ENCODE measurements at regions not wholly inside any gene's neighbourhood (a gene's known extent, or its start where the extent isn't known, plus 50 kb on each side); places are given as distances from the start of the nearest gene placed in this dataset.

GRCh38 chr4:125400756-125401155, 86.0 kb downstream of the FAT4 start:
- Histone ChIP-seq H3K79me2 (ENCODE audit: insufficient read depth, low read length) (no peaks in the 10 kb centered on the region), H3K27ac (ENCODE audit: low read length) (no peak overlapping the region), H3K9me3 (ENCODE audit: insufficient read depth, low read length, severe bottlenecking) (no peaks in the 10 kb centered on the region), H3K4me3 (ENCODE audit: low read depth in 1 of 2, low read length in 2 of 2) (no peak overlapping the region), H2AFZ (ENCODE audit: low read depth, low read length) (no peak overlapping the region), H3K36me3 (ENCODE audit: insufficient read depth, low read length) (no peaks in the 10 kb centered on the region), H4K20me1 (ENCODE audit: insufficient read depth, low read length) (no peaks in the 10 kb centered on the region), H3K9ac (ENCODE audit: low read depth, low read length) (no peak overlapping the region), H3K4me1 (ENCODE audit: insufficient read depth, low read length) (no peaks in the 10 kb centered on the region), H3K4me2 (ENCODE audit: insufficient read depth, low read length) (no peak overlapping the region), H3K27me3 (ENCODE audit: insufficient read depth, low read length, poor library complexity) (no peaks in the 10 kb centered on the region)
- no peak for ATAC-seq (ENCODE audit: insufficient read depth, low read depth)
- TF ChIP-seq CTCF (IDR thresholded peaks at IDR 0.05; ENCODE audit: borderline replicate concordance, extremely low read depth, low read length, poor library complexity, severe bottlenecking) (no peak), EZH2 (IDR thresholded peaks at IDR 0.05; ENCODE audit: borderline replicate concordance, low read depth, low read length, severe bottlenecking) (no peak)
- DNase-seq = no peak

DNA sequence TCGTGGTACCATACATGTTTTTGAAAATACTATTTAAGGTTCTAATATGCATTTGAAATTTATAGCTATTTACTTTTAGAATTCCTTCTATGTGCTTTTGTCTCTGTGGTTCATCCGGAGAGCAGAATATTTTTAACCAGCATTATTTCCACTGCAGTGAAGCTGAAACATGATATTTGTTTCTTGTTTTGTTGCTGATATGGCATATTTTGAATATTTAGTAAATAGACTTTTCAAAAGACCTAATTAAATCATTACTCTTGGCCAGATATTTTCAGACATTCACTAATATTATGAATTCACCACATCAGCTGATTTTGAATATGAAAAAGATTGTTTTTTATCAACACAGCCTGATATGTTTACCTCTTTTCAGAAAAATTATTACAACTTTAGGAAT, 87.0 kb downstream of the FAT4 start:
- no peaks in the 10 kb centered on the region for H4K20me1 ChIP-seq (ENCODE audit: insufficient read depth, low read length)
- H3K9me3 ChIP-seq (ENCODE audit: insufficient read depth, low read length, severe bottlenecking) = no peaks in the 10 kb centered on the region
- no peaks in the 10 kb centered on the region for H3K27me3 ChIP-seq (ENCODE audit: insufficient read depth, low read length, poor library complexity)
- H3K4me1 ChIP-seq (ENCODE audit: insufficient read depth, low read length) = no peaks in the 10 kb centered on the region
- H3K36me3 ChIP-seq (ENCODE audit: insufficient read depth, low read length) = no peaks in the 10 kb centered on the region
- no peak for ATAC-seq (ENCODE audit: insufficient read depth, low read depth)
- H3K4me2 ChIP-seq (ENCODE audit: insufficient read depth, low read length) = no peak overlapping the region
- TF ChIP-seq EZH2 (IDR thresholded peaks at IDR 0.05; ENCODE audit: borderline replicate concordance, low read depth, low read length, severe bottlenecking) (no peak), CTCF (IDR thresholded peaks at IDR 0.05; ENCODE audit: borderline replicate concordance, extremely low read depth, low read length, poor library complexity, severe bottlenecking) (no peak)
- H3K79me2 ChIP-seq (ENCODE audit: insufficient read depth, low read length) = no peaks in the 10 kb centered on the region
- H3K4me3 ChIP-seq (ENCODE audit: low read depth in 1 of 2, low read length in 2 of 2) = no peak overlapping the region
- DNase-seq = no peak
- H3K9ac ChIP-seq (ENCODE audit: low read depth, low read length) = no peak overlapping the region
- H2AFZ ChIP-seq (ENCODE audit: low read depth, low read length) = no peak overlapping the region
- no peak overlapping the region for H3K27ac ChIP-seq (ENCODE audit: low read length)

DNA sequence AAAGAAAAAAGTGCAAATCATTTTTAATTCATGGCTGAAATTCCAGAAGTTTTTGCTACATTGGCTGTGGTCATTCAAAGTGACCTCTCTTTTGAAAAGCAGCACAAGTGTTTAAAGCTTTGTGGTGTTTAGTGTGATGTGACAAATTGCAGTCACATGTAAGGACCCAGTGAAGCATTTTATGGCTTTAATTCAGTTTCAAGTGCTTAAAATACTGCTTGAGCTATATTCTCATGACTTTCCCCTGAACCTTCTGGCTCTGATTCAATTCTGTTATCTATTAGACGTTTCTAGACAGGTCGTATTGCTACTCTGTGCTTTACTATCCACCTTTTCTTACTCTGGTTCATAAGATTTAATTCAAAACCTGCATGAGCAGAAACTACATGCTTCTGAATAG, 105.8 kb downstream of the FAT4 start:
- H3K4me2 ChIP-seq (ENCODE audit: insufficient read depth, low read length) = no peak overlapping the region
- TF ChIP-seq EZH2 (IDR thresholded peaks at IDR 0.05; ENCODE audit: borderline replicate concordance, low read depth, low read length, severe bottlenecking) (no peak), CTCF (IDR thresholded peaks at IDR 0.05; ENCODE audit: borderline replicate concordance, extremely low read depth, low read length, poor library complexity, severe bottlenecking) (no peak)
- no peaks in the 10 kb centered on the region for H3K27me3 ChIP-seq (ENCODE audit: insufficient read depth, low read length, poor library complexity)
- no peak for ATAC-seq (ENCODE audit: insufficient read depth, low read depth)
- no peaks in the 10 kb centered on the region for H4K20me1 ChIP-seq (ENCODE audit: insufficient read depth, low read length)
- no peak overlapping the region for H3K4me3 ChIP-seq (ENCODE audit: low read depth in 1 of 2, low read length in 2 of 2)
- H3K9ac ChIP-seq (ENCODE audit: low read depth, low read length) = no peak overlapping the region
- H3K79me2 ChIP-seq (ENCODE audit: insufficient read depth, low read length) = no peaks in the 10 kb centered on the region
- H2AFZ ChIP-seq (ENCODE audit: low read depth, low read length) = no peak overlapping the region
- no peak overlapping the region for H3K27ac ChIP-seq (ENCODE audit: low read length)
- no peaks in the 10 kb centered on the region for H3K4me1 ChIP-seq (ENCODE audit: insufficient read depth, low read length)
- no peaks in the 10 kb centered on the region for H3K36me3 ChIP-seq (ENCODE audit: insufficient read depth, low read length)
- H3K9me3 ChIP-seq (ENCODE audit: insufficient read depth, low read length, severe bottlenecking) = no peaks in the 10 kb centered on the region
- no peak for DNase-seq

GRCh38 chr4:125421547-125421946, 106.8 kb downstream of the FAT4 start:
- Histone ChIP-seq H3K9me3 (ENCODE audit: insufficient read depth, low read length, severe bottlenecking) (no peaks in the 10 kb centered on the region), H3K79me2 (ENCODE audit: insufficient read depth, low read length) (no peaks in the 10 kb centered on the region), H3K27ac (ENCODE audit: low read length) (no peak overlapping the region), H2AFZ (ENCODE audit: low read depth, low read length) (no peak overlapping the region), H3K4me1 (ENCODE audit: insufficient read depth, low read length) (no peaks in the 10 kb centered on the region), H3K36me3 (ENCODE audit: insufficient read depth, low read length) (no peaks in the 10 kb centered on the region), H4K20me1 (ENCODE audit: insufficient read depth, low read length) (no peaks in the 10 kb centered on the region), H3K4me2 (ENCODE audit: insufficient read depth, low read length) (no peak overlapping the region), H3K27me3 (ENCODE audit: insufficient read depth, low read length, poor library complexity) (no peaks in the 10 kb centered on the region), H3K9ac (ENCODE audit: low read depth, low read length) (no peak overlapping the region), H3K4me3 (ENCODE audit: low read depth in 1 of 2, low read length in 2 of 2) (no peak overlapping the region)
- DNase-seq = no peak
- TF ChIP-seq CTCF (IDR thresholded peaks at IDR 0.05; ENCODE audit: borderline replicate concordance, extremely low read depth, low read length, poor library complexity, severe bottlenecking) (no peak), EZH2 (IDR thresholded peaks at IDR 0.05; ENCODE audit: borderline replicate concordance, low read depth, low read length, severe bottlenecking) (no peak)
- no peak for ATAC-seq (ENCODE audit: insufficient read depth, low read depth)
